Psoas muscle (tissue), 7 donors: ENCODE measurements at regions not wholly inside any gene's neighbourhood (a gene's known extent, or its start where the extent isn't known, plus 50 kb on each side); places are given as distances from the start of the nearest gene placed in this dataset.

Experiments
- ATAC-seq, 4 donors: fragments of 200-7000 bp; cut with Tn5 transposase; one replicate each; pipeline ENCODE4 v1.9.1; 2020; ENCODE audit warnings: moderate library complexity in 3 of 4, mild to moderate bottlenecking in 2 of 4
- DNase-seq, 2 donors: peaks; one replicate each; pipeline ENCODE4 v3.0.0-alpha.2; 2020
- H3K27ac ChIP-seq: fragments of 200-600 bp; one replicate; pipeline ENCODE4 v1.8.0; 2022
- H3K27me3 ChIP-seq, 3 donors: fragments of 200-600 bp in 1 of 3; one replicate each; pipeline versions ENCODE4 v1.6.1 to v1.8.0; 2013 to 2022; ENCODE audit warnings: low read length in 2 of 3, mild to moderate bottlenecking in 2 of 3, moderate library complexity in 1 of 3; ENCODE audit not compliant: insufficient read depth in 3 of 3
- H3K36me3 ChIP-seq, 2 donors: fragments of 200-600 bp in 1 of 2; one replicate each; pipeline versions ENCODE4 v1.6.1 to v1.8.0; 2013 to 2022; ENCODE audit warnings: low read depth in 1 of 2, mild to moderate bottlenecking in 1 of 2, moderate library complexity in 1 of 2; ENCODE audit not compliant: insufficient read depth in 1 of 2
- H3K4me1 ChIP-seq: fragments of 200-600 bp; one replicate; pipeline ENCODE4 v1.8.0; 2022
- H3K4me3 ChIP-seq: fragments of 200-600 bp; one replicate; pipeline ENCODE4 v1.8.0; 2022; ENCODE audit warnings: mild to moderate bottlenecking
- H3K9me3 ChIP-seq: fragments of 200-600 bp; one replicate; pipeline ENCODE4 v1.8.0; 2022
- CTCF ChIP-seq: fragments of 200-600 bp; IDR thresholded peaks from one replicate; pipeline ENCODE4 v1.8.0; 2022; ENCODE audit warnings: antibody characterized with exemption
- WGBS, 3 donors: extraction: QIAGEN DNeasy Blood & Tissue Kit; methylation state at CpG; one replicate each; pipeline versions ENCODE4 v1.1.6 to v1.1.7; 2013; 5-methylcytosine and 5-hydroxymethylcytosine counted together
- intact Hi-C, 2 donors: fragments of 100-400 bp; cut with DNase I; formaldehyde crosslinking; loops; one replicate each; pipeline versions ENCODE4 v1.11.0 to v1.14.2; 2022
- donor health status: healthy with polysubstance abuse.
- donor health status: DM: no; HTN: no; CAD: no; lungs with moderate emphysema.
- donor health status: Bipolar disorder and iron deficiency.
- donor health status: healthy.
- donor health status: DM: yes; HTN: yes; CAD: no.
- donor health status: DM: no; HTN: no; CAD: no.
- donor health status: DM: yes; HTN: yes; CAD: no.

GRCh38 chr3:115236496-115236895 lies 89.4 kb upstream of the ZBTB20 start:
- WGBS, 3 donors: 90 to 94% (median 90%) methylated on average over 2 of the region's 2 CpGs
- no peak for ATAC-seq

GRCh38 chr3:115239717-115240116 lies 92.6 kb upstream of the ZBTB20 start:
- H3K36me3 ChIP-seq: no peaks in the 10 kb centered on the region
- DNase-seq: peak; percentile 33 to 53
- peak overlapping the region; percentile 25 for H3K27ac ChIP-seq
- no peak for TF ChIP-seq CTCF
- H3K9me3 ChIP-seq: no peaks in the 10 kb centered on the region
- no peaks in the 10 kb centered on the region for H3K27me3 ChIP-seq
- H3K4me3 ChIP-seq: no peak overlapping the region
- peak; percentile 84 to 95 (median 91) for ATAC-seq
- WGBS, 3 donors: 3 to 15% (median 15%) methylated on average over 6 of the region's 6 CpGs
- intact Hi-C loops: no loop called here
- H3K4me1 ChIP-seq: peaks cover 9% of the 10 kb centered on the region

More at GRCh38 chr3:115236496-115236895, 89.4 kb upstream of the ZBTB20 start:
- Histone ChIP-seq H3K4me1 (peaks cover 9% of the 10 kb centered on the region), H3K36me3 (no peaks in the 10 kb centered on the region), H3K9me3 (no peaks in the 10 kb centered on the region), H3K4me3 (no peak overlapping the region), H3K27me3 (no peaks in the 10 kb centered on the region), H3K27ac (no peak overlapping the region)
- TF ChIP-seq CTCF: no peak
- no peak for DNase-seq
- intact Hi-C loops: no loop called here

GRCh38 chr3:115244350-115244749 lies 97.3 kb upstream of the ZBTB20 start:
- H3K4me3 ChIP-seq: no peak overlapping the region
- DNase-seq: no peak
- H3K4me1 ChIP-seq: peaks cover 9% of the 10 kb centered on the region
- no peaks in the 10 kb centered on the region for H3K27me3 ChIP-seq
- no peaks in the 10 kb centered on the region for H3K9me3 ChIP-seq
- WGBS, 3 donors: 84 to 94% (median 85%) methylated on average over 3 of the region's 3 CpGs
- no peak overlapping the region for H3K27ac ChIP-seq
- intact Hi-C loops: no loop called here
- no peaks in the 10 kb centered on the region for H3K36me3 ChIP-seq
- no peak for TF ChIP-seq CTCF
- no peak for ATAC-seq

- Histone ChIP-seq H3K36me3 (no peaks in the 10 kb centered on the region), H3K9me3 (no peaks in the 10 kb centered on the region), H3K27ac (no peak overlapping the region), H3K4me3 (no peak overlapping the region), H3K4me1 (no peaks in the 10 kb centered on the region), H3K27me3 (no peaks in the 10 kb centered on the region)
- intact Hi-C loops: no loop called here
- WGBS, 3 donors: 68 to 85% (median 76%) methylated on average over 2 of the region's 2 CpGs
- DNase-seq (peak in 1 of 2 donors; percentile 21), ATAC-seq (peak; percentile 65 to 81 (median 74))
- TF ChIP-seq CTCF: no peak
Measured at GRCh38 chr3:115245438-115245837, 98.3 kb upstream of the ZBTB20 start.

GRCh38 chr3:115245899-115246298 lies 98.8 kb upstream of the ZBTB20 start:
- no peaks in the 10 kb centered on the region for H3K4me1 ChIP-seq
- H3K4me3 ChIP-seq: no peak overlapping the region
- 55 to 79% (median 73%) methylated on average over 3 of the region's 3 CpGs for WGBS, 3 donors
- DNase-seq: no peak
- H3K27ac ChIP-seq: no peak overlapping the region
- no peak for ATAC-seq
- intact Hi-C loops: no loop called here
- no peaks in the 10 kb centered on the region for H3K9me3 ChIP-seq
- no peaks in the 10 kb centered on the region for H3K27me3 ChIP-seq
- H3K36me3 ChIP-seq: no peaks in the 10 kb centered on the region
- TF ChIP-seq CTCF: no peak
